ENCODE measurements at regions not wholly inside any gene's neighbourhood (a gene's known extent, or its start where the extent isn't known, plus 50 kb on each side); places are given as distances from the start of the nearest gene placed in this dataset.

- DNase-seq, result peak; percentile 91
Measured at GRCh38 chr2:234146087-234146826, 95.8 kb downstream of the SPP2 start.

- DNase-seq, result no peak
Measured at GRCh38 chr2:234145511-234145910, 95.0 kb downstream of the SPP2 start.

GRCh38 chr2:234145057-234145456 lies 94.6 kb downstream of the SPP2 start:
- no peak for DNase-seq

GRCh38 chr2:234143896-234144295 lies 93.4 kb downstream of the SPP2 start:
- DNase-seq, result no peak

GRCh38 chr2:234142530-234142929 lies 92.0 kb downstream of the SPP2 start:
- peak; percentile 23 for DNase-seq

- DNase-seq, result no peak
Measured at GRCh38 chr2:234139755-234140154, 89.3 kb downstream of the SPP2 start.

GRCh38 chr2:234138836-234139235 lies 88.3 kb downstream of the SPP2 start:
- DNase-seq, result no peak

- DNase-seq, result peak; percentile 61
Measured at GRCh38 chr2:234137400-234138014, 87.0 kb downstream of the SPP2 start.

GRCh38 chr2:234136461-234136860 lies 86.0 kb downstream of the SPP2 start:
- no peak for DNase-seq

GRCh38 chr2:234135750-234136221 lies 85.3 kb downstream of the SPP2 start:
- peak; percentile 74 for DNase-seq

- DNase-seq, result no peak
Measured at GRCh38 chr2:234134496-234134895, 84.0 kb downstream of the SPP2 start.

- DNase-seq, result peak; percentile 70
Measured at GRCh38 chr2:234133004-234133403, 82.5 kb downstream of the SPP2 start.

- no peak for DNase-seq
Measured at GRCh38 chr2:234130777-234131181, 80.3 kb downstream of the SPP2 start.

- no peak for DNase-seq
Measured at GRCh38 chr2:234128606-234129005, 78.1 kb downstream of the SPP2 start.
